IMR-90 (cell line): ENCODE measurements at regions not wholly inside any gene's neighbourhood (a gene's known extent, or its start where the extent isn't known, plus 50 kb on each side); places are given as distances from the start of the nearest gene placed in this dataset.

Experiments used
- BHLHE40 ChIP-seq: fragments of 150-350 bp; IDR thresholded peaks from 2 replicates; pipeline ENCODE4 v1.6.1; 2016; ENCODE audit warnings: mild to moderate bottlenecking, low read depth, low read length
- CEBPB ChIP-seq: IDR thresholded peaks from 2 replicates; pipeline ENCODE4 v1.6.1; 2012; ENCODE audit warnings: low read depth, low read length, improper control_type of control experiment
- CTCF ChIP-seq: conservative IDR thresholded peaks from 2 replicates; pipeline ENCODE4 v1.5.1; 2012; ENCODE audit warnings: mild to moderate bottlenecking, low read depth, low read length, improper control_type of control experiment
- ELK1 ChIP-seq: fragments of 150-350 bp; IDR thresholded peaks from 2 replicates; pipeline ENCODE4 v1.6.1; 2016; ENCODE audit warnings: low read depth, mild to moderate bottlenecking, low read length, moderate library complexity, borderline replicate concordance
- FOS ChIP-seq: fragments of 150-350 bp; IDR thresholded peaks from 2 replicates; pipeline ENCODE4 v1.6.1; 2016; ENCODE audit warnings: low read depth, low read length
- MAFK ChIP-seq: IDR thresholded peaks from 2 replicates; pipeline ENCODE4 v1.6.1; 2012; ENCODE audit warnings: low read depth, low read length, improper control_type of control experiment
- MAZ ChIP-seq: IDR thresholded peaks from 2 replicates; pipeline ENCODE4 v1.6.1; 2012; ENCODE audit warnings: low read depth, mild to moderate bottlenecking, low read length, improper control_type of control experiment, moderate library complexity, borderline replicate concordance
- MXI1 ChIP-seq: IDR thresholded peaks from 2 replicates; pipeline ENCODE4 v1.6.1; 2012; ENCODE audit warnings: low read depth, mild to moderate bottlenecking, low read length, moderate library complexity, borderline replicate concordance
- NFE2L2 ChIP-seq: fragments of 150-350 bp; IDR thresholded peaks from 2 replicates; pipeline ENCODE4 v1.6.1; 2016; ENCODE audit warnings: low read depth, mild to moderate bottlenecking, low read length
- POLR2A ChIP-seq: IDR thresholded peaks from 2 replicates; pipeline ENCODE4 v1.6.1; 2012; ENCODE audit warnings: mild to moderate bottlenecking, low read depth, low read length
- RAD21 ChIP-seq: IDR thresholded peaks from 2 replicates; pipeline ENCODE4 v1.6.1; 2012; ENCODE audit warnings: low read length, improper control_type of control experiment
- RFX5 ChIP-seq: IDR thresholded peaks from 2 replicates; pipeline ENCODE4 v1.8.0; 2012; ENCODE audit warnings: low read depth, mild to moderate bottlenecking, low read length, moderate library complexity
- SMC3 ChIP-seq: fragments of 150-350 bp; IDR thresholded peaks from 2 replicates; pipeline ENCODE4 v1.6.1; 2016; ENCODE audit warnings: low read depth, mild to moderate bottlenecking, antibody characterized with exemption, low read length, moderate library complexity
- USF2 ChIP-seq: fragments of 150-350 bp; IDR thresholded peaks from 2 replicates; pipeline ENCODE4 v1.6.1; 2017; ENCODE audit warnings: mild to moderate bottlenecking, antibody characterized with exemption, low read length, low read depth

GRCh38 chr18:38786906-38787305 is 1221.3 kb upstream of the CELF4 start:
- TF ChIP-seq CTCF = no peak
- TF ChIP-seq NFE2L2 = no peak
- TF ChIP-seq POLR2A = no peak
- no peak for TF ChIP-seq BHLHE40
- TF ChIP-seq RAD21 = no peak
- TF ChIP-seq MXI1 = no peak
- no peak for TF ChIP-seq CEBPB
- no peak for TF ChIP-seq SMC3
- no peak for TF ChIP-seq USF2
- no peak for TF ChIP-seq FOS
- no peak for TF ChIP-seq RFX5
- no peak for TF ChIP-seq MAZ
- no peak for TF ChIP-seq MAFK
- TF ChIP-seq ELK1 = no peak
